ENCODE measurements at regions not wholly inside any gene's neighbourhood (a gene's known extent, or its start where the extent isn't known, plus 50 kb on each side); places are given as distances from the start of the nearest gene placed in this dataset.

DNA sequence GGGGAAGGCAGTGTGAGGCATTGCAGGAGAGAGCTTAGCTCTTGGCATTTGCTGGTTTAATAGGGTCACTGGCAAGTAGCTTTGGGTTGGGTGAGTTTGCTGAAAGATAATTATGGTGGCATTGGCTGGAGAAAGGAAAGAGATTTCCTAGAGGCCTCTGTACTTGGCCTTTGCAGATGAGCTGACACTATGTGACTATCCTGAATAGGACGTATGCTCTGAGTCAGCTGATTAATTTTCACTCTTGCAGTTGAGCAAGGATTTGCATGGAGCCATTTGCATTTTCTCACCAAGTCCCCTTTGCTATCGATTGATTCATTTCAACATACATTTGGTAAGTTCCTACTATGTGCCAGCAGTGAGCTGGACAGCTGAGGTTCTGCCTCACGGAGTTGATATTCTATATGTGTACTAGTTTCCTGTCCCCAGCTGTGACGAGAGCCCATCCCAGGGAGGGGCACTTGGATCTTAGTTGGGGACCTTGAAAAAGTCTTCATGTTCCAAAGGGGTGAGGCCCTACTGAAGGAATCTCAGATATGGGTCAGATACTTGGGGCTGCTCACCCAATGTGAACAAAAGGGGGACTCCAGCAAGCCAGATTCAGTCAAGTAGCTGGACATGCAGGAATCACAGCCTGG is 245.7 kb downstream of the LOXHD1 start:
- TF ChIP-seq ZFP3 (tag by site-specific recombination; IDR thresholded peaks at IDR 0.05; ENCODE audit: low read depth) (no peak), KLF8 (tag by site-specific recombination; IDR thresholded peaks at IDR 0.05) (no peak), IKZF3 (tag by site-specific recombination; IDR thresholded peaks at IDR 0.05) (no peak), BCL11A (tag by site-specific recombination; IDR thresholded peaks at IDR 0.05; ENCODE audit: low read depth) (no peak), ZNF214 (tag by site-specific recombination; IDR thresholded peaks at IDR 0.05; ENCODE audit: borderline replicate concordance) (no peak), ZEB2 (tag by site-specific recombination; IDR thresholded peaks at IDR 0.05) (no peak), ZIC2 (tag by site-specific recombination; IDR thresholded peaks at IDR 0.05) (no peak), HOXD13 (CRISPR knock-in tag; IDR thresholded peaks at IDR 0.05; ENCODE audit: borderline replicate concordance) (no peak), ZNF341 (tag by site-specific recombination; IDR thresholded peaks at IDR 0.05; ENCODE audit: low read depth) (no peak), ZNF777 (tag by site-specific recombination; IDR thresholded peaks at IDR 0.05; ENCODE audit: borderline replicate concordance) (no peak), ZNF391 (tag by site-specific recombination; IDR thresholded peaks at IDR 0.05; ENCODE audit: borderline replicate concordance, low read depth) (no peak), ZNF302 (tag by site-specific recombination; IDR thresholded peaks at IDR 0.05; ENCODE audit: low read depth) (no peak), ZNF140 (tag by site-specific recombination; IDR thresholded peaks at IDR 0.05) (no peak)
- TF ChIP-seq, protein P1, sequence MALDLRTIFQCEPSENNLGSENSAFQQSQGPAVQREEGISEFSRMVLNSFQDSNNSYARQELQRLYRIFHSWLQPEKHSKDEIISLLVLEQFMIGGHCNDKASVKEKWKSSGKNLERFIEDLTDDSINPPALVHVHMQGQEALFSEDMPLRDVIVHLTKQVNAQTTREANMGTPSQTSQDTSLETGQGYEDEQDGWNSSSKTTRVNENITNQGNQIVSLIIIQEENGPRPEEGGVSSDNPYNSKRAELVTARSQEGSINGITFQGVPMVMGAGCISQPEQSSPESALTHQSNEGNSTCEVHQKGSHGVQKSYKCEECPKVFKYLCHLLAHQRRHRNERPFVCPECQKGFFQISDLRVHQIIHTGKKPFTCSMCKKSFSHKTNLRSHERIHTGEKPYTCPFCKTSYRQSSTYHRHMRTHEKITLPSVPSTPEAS (tag by site-specific recombination; IDR thresholded peaks at IDR 0.05), result no peak
- TF ChIP-seq, protein P2, sequence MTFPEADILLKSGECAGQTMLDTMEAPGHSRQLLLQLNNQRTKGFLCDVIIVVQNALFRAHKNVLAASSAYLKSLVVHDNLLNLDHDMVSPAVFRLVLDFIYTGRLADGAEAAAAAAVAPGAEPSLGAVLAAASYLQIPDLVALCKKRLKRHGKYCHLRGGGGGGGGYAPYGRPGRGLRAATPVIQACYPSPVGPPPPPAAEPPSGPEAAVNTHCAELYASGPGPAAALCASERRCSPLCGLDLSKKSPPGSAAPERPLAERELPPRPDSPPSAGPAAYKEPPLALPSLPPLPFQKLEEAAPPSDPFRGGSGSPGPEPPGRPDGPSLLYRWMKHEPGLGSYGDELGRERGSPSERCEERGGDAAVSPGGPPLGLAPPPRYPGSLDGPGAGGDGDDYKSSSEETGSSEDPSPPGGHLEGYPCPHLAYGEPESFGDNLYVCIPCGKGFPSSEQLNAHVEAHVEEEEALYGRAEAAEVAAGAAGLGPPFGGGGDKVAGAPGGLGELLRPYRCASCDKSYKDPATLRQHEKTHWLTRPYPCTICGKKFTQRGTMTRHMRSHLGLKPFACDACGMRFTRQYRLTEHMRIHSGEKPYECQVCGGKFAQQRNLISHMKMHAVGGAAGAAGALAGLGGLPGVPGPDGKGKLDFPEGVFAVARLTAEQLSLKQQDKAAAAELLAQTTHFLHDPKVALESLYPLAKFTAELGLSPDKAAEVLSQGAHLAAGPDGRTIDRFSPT (tag by site-specific recombination; IDR thresholded peaks at IDR 0.05), result no peak
- TF ChIP-seq, protein P3, sequence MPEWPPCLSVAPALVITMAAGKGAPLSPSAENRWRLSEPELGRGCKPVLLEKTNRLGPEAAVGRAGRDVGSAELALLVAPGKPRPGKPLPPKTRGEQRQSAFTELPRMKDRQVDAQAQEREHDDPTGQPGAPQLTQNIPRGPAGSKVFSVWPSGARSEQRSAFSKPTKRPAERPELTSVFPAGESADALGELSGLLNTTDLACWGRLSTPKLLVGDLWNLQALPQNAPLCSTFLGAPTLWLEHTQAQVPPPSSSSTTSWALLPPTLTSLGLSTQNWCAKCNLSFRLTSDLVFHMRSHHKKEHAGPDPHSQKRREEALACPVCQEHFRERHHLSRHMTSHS (tag by site-specific recombination; IDR thresholded peaks at IDR 0.05), result no peak
- TF ChIP-seq, protein P4, sequence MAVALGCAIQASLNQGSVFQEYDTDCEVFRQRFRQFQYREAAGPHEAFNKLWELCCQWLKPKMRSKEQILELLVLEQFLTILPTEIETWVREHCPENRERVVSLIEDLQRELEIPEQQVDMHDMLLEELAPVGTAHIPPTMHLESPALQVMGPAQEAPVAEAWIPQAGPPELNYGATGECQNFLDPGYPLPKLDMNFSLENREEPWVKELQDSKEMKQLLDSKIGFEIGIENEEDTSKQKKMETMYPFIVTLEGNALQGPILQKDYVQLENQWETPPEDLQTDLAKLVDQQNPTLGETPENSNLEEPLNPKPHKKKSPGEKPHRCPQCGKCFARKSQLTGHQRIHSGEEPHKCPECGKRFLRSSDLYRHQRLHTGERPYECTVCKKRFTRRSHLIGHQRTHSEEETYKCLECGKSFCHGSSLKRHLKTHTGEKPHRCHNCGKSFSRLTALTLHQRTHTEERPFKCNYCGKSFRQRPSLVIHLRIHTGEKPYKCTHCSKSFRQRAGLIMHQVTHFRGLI (tag by site-specific recombination; IDR thresholded peaks at IDR 0.05), result no peak
- TF ChIP-seq, protein P5, sequence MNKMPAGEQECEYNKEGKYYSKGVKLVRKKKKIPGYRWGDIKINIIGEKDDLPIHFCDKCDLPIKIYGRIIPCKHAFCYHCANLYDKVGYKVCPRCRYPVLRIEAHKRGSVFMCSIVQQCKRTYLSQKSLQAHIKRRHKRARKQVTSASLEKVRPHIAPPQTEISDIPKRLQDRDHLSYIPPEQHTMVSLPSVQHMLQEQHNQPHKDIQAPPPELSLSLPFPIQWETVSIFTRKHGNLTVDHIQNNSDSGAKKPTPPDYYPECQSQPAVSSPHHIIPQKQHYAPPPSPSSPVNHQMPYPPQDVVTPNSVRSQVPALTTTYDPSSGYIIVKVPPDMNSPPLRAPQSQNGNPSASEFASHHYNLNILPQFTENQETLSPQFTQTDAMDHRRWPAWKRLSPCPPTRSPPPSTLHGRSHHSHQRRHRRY (tag by site-specific recombination; IDR thresholded peaks at IDR 0.05), result no peak
- no peaks in the 10 kb centered on the region for H3K9me3 ChIP-seq (ENCODE audit: control insufficient read depth, insufficient read depth, low read depth, low read length)
- no peak overlapping the region for H3K27ac ChIP-seq (ENCODE audit: extremely low read depth, low read depth, low read length)
- ChIA-PET POLR2A (no interaction called here), CTCF (interaction anchor here (0.6 to 3.1 kb wide), 5 partner anchors 9 to 626 kb away, joined by 3 to 18 read pairs (median 3); no protein-coding TSS in a partner anchor)
- H3K36me3 ChIP-seq (ENCODE audit: control insufficient read depth in 2 of 2, insufficient read depth in 1 of 2, low read length in 2 of 2), result no peaks in the 10 kb centered on the region
- H3K4me3 ChIP-seq (ENCODE audit: low read depth, low read length), result no peak overlapping the region
- peaks cover 15% of the 10 kb centered on the region for H3K4me1 ChIP-seq (ENCODE audit: control insufficient read depth, insufficient read depth, low read length)
